ENCODE measurements at regions not wholly inside any gene's neighbourhood (a gene's known extent, or its start where the extent isn't known, plus 50 kb on each side); places are given as distances from the start of the nearest gene placed in this dataset.

GRCh38 chr14:48726080-48726642, 860.0 kb downstream of the RPS29 start:
- H3K4me2 ChIP-seq (ENCODE audit: low read length) = no peak overlapping the region
- no peaks in the 10 kb centered on the region for H3K36me3 ChIP-seq (ENCODE audit: insufficient read depth, low read length)
- no peak overlapping the region for H3K27ac ChIP-seq (ENCODE audit: low read depth, low read length, poor library complexity, severe bottlenecking)
- H3F3A ChIP-seq (ENCODE audit: insufficient read depth, low read length) = no peaks in the 10 kb centered on the region
- H3K27me3 ChIP-seq (ENCODE audit: insufficient read depth, low read length) = no peaks in the 10 kb centered on the region
- H4K20me1 ChIP-seq (ENCODE audit: insufficient read depth, low read length) = no peaks in the 10 kb centered on the region
- no peak overlapping the region for H3K4me3 ChIP-seq (ENCODE audit: low read depth, low read length, poor library complexity, severe bottlenecking)
- no peaks in the 10 kb centered on the region for H3K9me3 ChIP-seq (ENCODE audit: low read length)
- no peaks in the 10 kb centered on the region for H3K4me1 ChIP-seq (ENCODE audit: insufficient read depth, low read length, severe bottlenecking)
- TF ChIP-seq, protein P1, sequence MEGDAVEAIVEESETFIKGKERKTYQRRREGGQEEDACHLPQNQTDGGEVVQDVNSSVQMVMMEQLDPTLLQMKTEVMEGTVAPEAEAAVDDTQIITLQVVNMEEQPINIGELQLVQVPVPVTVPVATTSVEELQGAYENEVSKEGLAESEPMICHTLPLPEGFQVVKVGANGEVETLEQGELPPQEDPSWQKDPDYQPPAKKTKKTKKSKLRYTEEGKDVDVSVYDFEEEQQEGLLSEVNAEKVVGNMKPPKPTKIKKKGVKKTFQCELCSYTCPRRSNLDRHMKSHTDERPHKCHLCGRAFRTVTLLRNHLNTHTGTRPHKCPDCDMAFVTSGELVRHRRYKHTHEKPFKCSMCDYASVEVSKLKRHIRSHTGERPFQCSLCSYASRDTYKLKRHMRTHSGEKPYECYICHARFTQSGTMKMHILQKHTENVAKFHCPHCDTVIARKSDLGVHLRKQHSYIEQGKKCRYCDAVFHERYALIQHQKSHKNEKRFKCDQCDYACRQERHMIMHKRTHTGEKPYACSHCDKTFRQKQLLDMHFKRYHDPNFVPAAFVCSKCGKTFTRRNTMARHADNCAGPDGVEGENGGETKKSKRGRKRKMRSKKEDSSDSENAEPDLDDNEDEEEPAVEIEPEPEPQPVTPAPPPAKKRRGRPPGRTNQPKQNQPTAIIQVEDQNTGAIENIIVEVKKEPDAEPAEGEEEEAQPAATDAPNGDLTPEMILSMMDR (IDR thresholded peaks at IDR 0.05; ENCODE audit: low read length) = no peak
- TF ChIP-seq EZH2 (IDR thresholded peaks at IDR 0.05; ENCODE audit: borderline replicate concordance, low read length) = no peak
- H3K9me2 ChIP-seq (ENCODE audit: low read depth, low read length) = no peaks in the 10 kb centered on the region
- H2AFZ ChIP-seq (ENCODE audit: low read length) = no peak overlapping the region
- H3K9ac ChIP-seq (ENCODE audit: low read length) = no peak overlapping the region
- no peaks in the 10 kb centered on the region for H3K79me2 ChIP-seq (ENCODE audit: insufficient read depth, low read length)

- no peaks in the 10 kb centered on the region for H4K20me1 ChIP-seq (ENCODE audit: insufficient read depth, low read length)
- H3K27ac ChIP-seq (ENCODE audit: low read depth, low read length, poor library complexity, severe bottlenecking) = no peak overlapping the region
- no peaks in the 10 kb centered on the region for H3F3A ChIP-seq (ENCODE audit: insufficient read depth, low read length)
- H3K36me3 ChIP-seq (ENCODE audit: insufficient read depth, low read length) = no peaks in the 10 kb centered on the region
- no peaks in the 10 kb centered on the region for H3K79me2 ChIP-seq (ENCODE audit: insufficient read depth, low read length)
- TF ChIP-seq, protein P1 (IDR thresholded peaks at IDR 0.05; ENCODE audit: low read length) = no peak
- no peak for TF ChIP-seq EZH2 (IDR thresholded peaks at IDR 0.05; ENCODE audit: borderline replicate concordance, low read length)
- no peak overlapping the region for H3K9ac ChIP-seq (ENCODE audit: low read length)
- H3K4me2 ChIP-seq (ENCODE audit: low read length) = no peak overlapping the region
- no peaks in the 10 kb centered on the region for H3K9me3 ChIP-seq (ENCODE audit: low read length)
- H2AFZ ChIP-seq (ENCODE audit: low read length) = no peak overlapping the region
- no peaks in the 10 kb centered on the region for H3K9me2 ChIP-seq (ENCODE audit: low read depth, low read length)
- no peaks in the 10 kb centered on the region for H3K27me3 ChIP-seq (ENCODE audit: insufficient read depth, low read length)
- no peaks in the 10 kb centered on the region for H3K4me1 ChIP-seq (ENCODE audit: insufficient read depth, low read length, severe bottlenecking)
- H3K4me3 ChIP-seq (ENCODE audit: low read depth, low read length, poor library complexity, severe bottlenecking) = no peak overlapping the region
Measured at GRCh38 chr14:48725051-48725734, 861.0 kb downstream of the RPS29 start.

- H3F3A ChIP-seq (ENCODE audit: insufficient read depth, low read length) = no peaks in the 10 kb centered on the region
- H3K36me3 ChIP-seq (ENCODE audit: insufficient read depth, low read length) = no peaks in the 10 kb centered on the region
- H2AFZ ChIP-seq (ENCODE audit: low read length) = no peak overlapping the region
- no peak overlapping the region for H3K4me3 ChIP-seq (ENCODE audit: low read depth, low read length, poor library complexity, severe bottlenecking)
- no peaks in the 10 kb centered on the region for H3K79me2 ChIP-seq (ENCODE audit: insufficient read depth, low read length)
- no peak overlapping the region for H3K9ac ChIP-seq (ENCODE audit: low read length)
- H3K4me2 ChIP-seq (ENCODE audit: low read length) = no peak overlapping the region
- H3K4me1 ChIP-seq (ENCODE audit: insufficient read depth, low read length, severe bottlenecking) = no peaks in the 10 kb centered on the region
- no peaks in the 10 kb centered on the region for H3K9me3 ChIP-seq (ENCODE audit: low read length)
- no peak overlapping the region for H3K27ac ChIP-seq (ENCODE audit: low read depth, low read length, poor library complexity, severe bottlenecking)
- no peaks in the 10 kb centered on the region for H4K20me1 ChIP-seq (ENCODE audit: insufficient read depth, low read length)
- no peaks in the 10 kb centered on the region for H3K9me2 ChIP-seq (ENCODE audit: low read depth, low read length)
- no peaks in the 10 kb centered on the region for H3K27me3 ChIP-seq (ENCODE audit: insufficient read depth, low read length)
- TF ChIP-seq, protein P1 (IDR thresholded peaks at IDR 0.05; ENCODE audit: low read length) = no peak
- no peak for TF ChIP-seq EZH2 (IDR thresholded peaks at IDR 0.05; ENCODE audit: borderline replicate concordance, low read length)
Measured at GRCh38 chr14:48723841-48724495, 862.2 kb downstream of the RPS29 start.
